GM18951 (cell line): ENCODE measurements at regions not wholly inside any gene's neighbourhood (a gene's known extent, or its start where the extent isn't known, plus 50 kb on each side); places are given as distances from the start of the nearest gene placed in this dataset.

ENCODE experiments used
- POLR2A ChIP-seq: IDR thresholded peaks from 4 replicates; pipeline ENCODE4 v1.6.1; 2011; ENCODE audit warnings: mild to moderate bottlenecking; ENCODE audit not compliant: insufficient read length, insufficient read depth; ENCODE audit errors: extremely low read depth
- in situ Hi-C: fragments of 300-500 bp; cut with MboI; formaldehyde crosslinking; loops from one replicate; pipeline ENCODE4 v1.12.0; 2022; ENCODE audit warnings: low sequenced_read_pairs, mixed read lengths, inconsistent platforms; ENCODE audit not compliant: unreplicated experiment

- in situ Hi-C loops = no loop called here
These were observed 57.8 kb upstream of the SMAD6 start for GRCh38 chr15:66644000-66644787.

GRCh38 chr15:66644869-66645268, 57.2 kb upstream of the SMAD6 start:
- in situ Hi-C loops = no loop called here
- TF ChIP-seq POLR2A = no peak

More at GRCh38 chr15:66644000-66644787, 57.8 kb upstream of the SMAD6 start:
- TF ChIP-seq POLR2A = no peak

GRCh38 chr15:66646308-66646707, 55.7 kb upstream of the SMAD6 start:
- in situ Hi-C loops = no loop called here
- no peak for TF ChIP-seq POLR2A

GRCh38 chr15:66646799-66647198, 55.2 kb upstream of the SMAD6 start:
- no peak for TF ChIP-seq POLR2A
- in situ Hi-C loops = no loop called here

- TF ChIP-seq POLR2A = no peak
- in situ Hi-C loops = no loop called here
These were observed 54.7 kb upstream of the SMAD6 start for GRCh38 chr15:66647358-66647757.

GRCh38 chr15:66648588-66648987, 53.4 kb upstream of the SMAD6 start:
- in situ Hi-C loops = no loop called here
- TF ChIP-seq POLR2A = no peak

- in situ Hi-C loops = no loop called here
- TF ChIP-seq POLR2A = no peak
These were observed 52.6 kb upstream of the SMAD6 start for GRCh38 chr15:66649235-66649984.

- in situ Hi-C loops = no loop called here
- no peak for TF ChIP-seq POLR2A
These were observed 51.6 kb upstream of the SMAD6 start for GRCh38 chr15:66650433-66650832.

GRCh38 chr15:66651198-66651597, 50.8 kb upstream of the SMAD6 start:
- TF ChIP-seq POLR2A = no peak
- in situ Hi-C loops = no loop called here

GRCh38 chr15:66651913-66652642, 50.0 kb upstream of the SMAD6 start:
- TF ChIP-seq POLR2A = no peak

More at GRCh38 chr15:66651913-66652642, 50.0 kb upstream of the SMAD6 start:
- in situ Hi-C loops = no loop called here
